NOMO-1 treated with dmso at 0.1 percent for 144 hours (cell line): ENCODE measurements at regions not wholly inside any gene's neighbourhood (a gene's known extent, or its start where the extent isn't known, plus 50 kb on each side); places are given as distances from the start of the nearest gene placed in this dataset.

Source experiments
- DNase-seq: peaks from one replicate; lab custom pipeline; 2025; ENCODE audit not compliant: unreplicated experiment; lab: John Stamatoyannopoulos, UW

DNA sequence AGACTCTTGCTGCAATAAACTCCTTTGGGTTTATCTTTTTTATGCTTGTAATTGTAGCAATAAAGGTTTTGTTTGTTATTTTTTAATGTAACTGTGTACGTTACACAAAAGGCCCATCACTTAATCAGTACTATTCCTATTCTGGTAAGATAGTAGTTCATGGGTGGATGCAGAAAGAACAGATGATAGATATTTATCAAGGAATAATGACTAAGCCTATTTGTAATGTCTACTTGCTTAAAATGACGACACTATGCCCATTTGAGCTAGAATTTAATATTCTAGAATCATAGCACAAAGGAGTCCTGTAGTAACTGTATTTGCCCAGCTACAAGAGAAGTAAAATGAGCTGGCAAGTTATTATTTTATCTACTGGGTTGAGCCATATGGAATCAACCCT, 235.4 kb upstream of the DYNLRB2 start:
- DNase-seq, result no peak

DNA sequence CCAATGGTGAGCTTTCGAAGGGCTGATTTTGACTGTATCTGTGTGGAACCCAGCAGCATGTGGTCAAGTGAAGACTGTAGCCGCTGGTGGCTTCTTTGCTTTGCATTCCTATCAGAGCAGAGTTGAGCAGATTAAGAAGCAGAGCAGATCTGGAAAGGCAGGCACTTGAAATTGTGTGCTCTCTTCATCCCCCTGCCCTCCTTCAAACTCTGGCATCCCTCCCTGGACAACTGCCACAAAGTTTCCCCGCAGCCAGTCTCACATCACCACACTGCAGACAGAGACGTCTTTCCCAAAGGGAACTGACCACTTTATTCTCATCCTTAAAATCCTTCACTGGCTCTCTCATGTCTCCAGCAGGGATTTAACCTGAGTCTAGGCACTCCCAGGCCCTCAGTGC, 237.1 kb upstream of the DYNLRB2 start:
- no peak for DNase-seq

DNA sequence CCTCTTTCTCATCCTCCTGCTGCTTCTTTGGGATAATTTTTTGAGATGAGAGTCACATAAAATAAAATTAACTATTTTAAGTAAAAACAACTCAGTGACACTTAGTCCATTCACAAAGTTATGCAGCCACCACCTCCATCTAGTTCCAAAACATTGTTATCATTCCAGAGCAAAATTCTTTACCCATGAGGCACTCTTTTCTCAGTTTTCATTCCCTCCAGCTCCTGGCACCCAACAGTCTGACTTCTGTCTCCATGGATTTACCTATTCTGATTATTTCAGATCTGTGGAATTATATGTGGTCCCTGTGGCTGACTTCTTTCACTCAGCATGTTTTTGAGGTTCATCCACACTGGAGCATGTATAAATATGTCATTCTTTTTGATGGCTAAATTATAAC, 239.9 kb upstream of the DYNLRB2 start:
- no peak for DNase-seq

DNA sequence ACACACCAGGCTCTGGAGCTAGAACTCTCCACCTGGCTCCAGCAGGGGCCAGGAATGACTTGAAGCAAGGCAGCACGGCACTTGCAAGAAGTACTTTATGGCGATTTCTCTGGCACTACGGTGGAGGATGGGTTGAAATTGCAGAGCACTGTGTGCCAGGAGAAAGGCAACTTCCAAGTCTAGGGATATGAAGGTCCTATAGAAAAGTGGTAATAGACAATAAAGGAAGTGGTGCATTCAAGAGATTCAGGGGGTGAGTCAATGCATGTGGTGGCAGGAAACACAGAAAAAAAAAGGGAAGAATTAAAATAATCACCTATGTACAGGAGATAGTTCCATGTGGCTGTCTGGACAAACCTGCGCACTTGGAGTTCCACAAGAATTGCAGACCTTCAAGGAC, 240.3 kb upstream of the DYNLRB2 start:
- no peak for DNase-seq

DNA sequence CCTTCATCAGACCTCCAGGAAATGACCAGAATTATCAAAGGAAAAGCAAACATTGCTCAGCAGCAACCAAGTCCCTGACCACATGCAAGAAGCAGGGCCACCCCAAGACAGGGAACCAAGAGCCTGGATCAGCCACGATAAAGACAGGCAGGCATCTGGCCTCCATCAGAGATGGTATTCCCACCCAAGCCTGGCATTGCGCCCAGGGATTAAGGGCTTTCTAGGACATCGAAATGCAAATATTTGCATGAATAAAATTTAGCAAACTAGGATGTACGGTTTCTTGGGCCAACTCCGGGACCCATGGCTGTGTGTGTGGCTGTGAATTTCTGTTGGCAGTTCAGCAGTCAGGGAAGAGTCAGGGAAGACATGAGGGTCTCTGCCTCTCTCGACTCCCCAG, 241.4 kb upstream of the DYNLRB2 start:
- DNase-seq, result no peak

DNA sequence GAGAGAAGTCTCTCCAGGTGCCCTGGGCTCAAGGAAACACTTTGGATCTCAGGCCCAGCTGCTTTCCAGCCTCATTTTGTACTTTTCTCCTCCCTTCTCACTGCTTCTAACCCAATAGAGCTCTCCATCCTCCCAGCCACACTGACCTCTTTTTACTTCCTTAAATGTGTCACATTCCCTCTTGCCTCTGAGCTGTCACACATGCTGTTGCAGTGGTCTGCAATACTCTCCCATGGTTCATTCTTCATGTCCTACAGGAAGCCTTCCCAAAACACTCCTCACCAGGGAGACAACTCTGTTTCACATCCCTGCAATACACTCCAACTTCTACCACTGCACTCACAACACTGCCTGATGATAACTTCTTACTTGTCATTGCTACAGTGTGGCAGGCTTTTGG, 242.1 kb upstream of the DYNLRB2 start:
- no peak for DNase-seq

DNA sequence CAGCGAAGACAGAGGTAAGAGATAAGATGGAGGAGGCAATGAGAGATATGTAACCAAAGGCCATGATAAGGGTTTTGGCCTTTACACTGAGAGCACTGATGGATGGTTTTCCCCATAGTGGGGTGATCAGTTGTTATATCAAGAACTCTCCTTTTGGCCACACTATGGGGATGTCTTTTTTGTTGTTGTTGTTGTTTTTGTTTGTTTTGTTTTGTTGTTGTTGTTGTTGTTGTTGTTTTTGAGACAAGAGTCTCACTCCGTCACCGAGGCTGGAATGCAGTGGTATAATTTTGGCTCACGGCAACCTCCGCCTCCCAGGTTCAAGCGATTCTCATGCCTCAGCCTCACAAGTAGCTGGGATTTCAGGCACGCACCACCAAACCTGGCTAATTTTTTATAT, 244.8 kb upstream of the DYNLRB2 start:
- DNase-seq, result no peak

DNA sequence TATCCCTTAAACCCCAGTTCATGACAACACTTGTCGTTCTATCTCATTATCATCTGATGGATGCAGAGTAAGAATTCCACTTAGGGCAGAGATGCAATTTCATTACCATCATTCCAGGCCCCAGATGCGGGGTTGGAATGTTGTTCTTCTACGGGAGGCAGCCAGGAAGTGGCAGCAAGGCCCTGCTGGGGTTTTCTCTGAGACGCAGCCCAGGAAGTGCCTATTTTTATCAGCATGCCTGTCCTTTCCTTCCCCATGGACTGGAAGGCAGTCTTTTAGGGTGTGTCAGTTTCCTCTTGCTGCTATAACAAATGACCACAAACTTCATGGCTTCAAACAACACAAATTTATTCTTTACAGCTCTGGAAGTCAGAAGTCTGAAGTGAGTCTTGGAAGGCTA, 246.6 kb upstream of the DYNLRB2 start:
- DNase-seq, result no peak

DNA sequence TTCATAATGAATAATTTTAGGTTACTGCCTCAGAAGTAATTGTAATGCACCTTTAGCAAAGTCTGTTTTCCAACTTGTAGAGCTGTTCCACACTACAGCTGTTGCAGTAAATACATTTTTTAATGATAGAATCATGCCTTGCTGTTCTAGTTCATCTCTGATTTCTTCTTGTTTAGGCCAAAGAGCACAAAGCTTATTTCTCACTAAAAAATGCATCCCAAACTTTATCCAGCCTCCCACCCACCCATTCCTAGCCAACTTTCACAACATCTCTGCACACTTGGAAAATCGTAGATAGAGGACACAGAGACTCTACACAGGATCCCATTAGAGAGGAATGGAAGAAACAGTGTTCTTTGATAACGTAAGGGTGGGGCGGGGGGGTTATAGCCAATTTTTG, 252.2 kb upstream of the DYNLRB2 start:
- no peak for DNase-seq

DNA sequence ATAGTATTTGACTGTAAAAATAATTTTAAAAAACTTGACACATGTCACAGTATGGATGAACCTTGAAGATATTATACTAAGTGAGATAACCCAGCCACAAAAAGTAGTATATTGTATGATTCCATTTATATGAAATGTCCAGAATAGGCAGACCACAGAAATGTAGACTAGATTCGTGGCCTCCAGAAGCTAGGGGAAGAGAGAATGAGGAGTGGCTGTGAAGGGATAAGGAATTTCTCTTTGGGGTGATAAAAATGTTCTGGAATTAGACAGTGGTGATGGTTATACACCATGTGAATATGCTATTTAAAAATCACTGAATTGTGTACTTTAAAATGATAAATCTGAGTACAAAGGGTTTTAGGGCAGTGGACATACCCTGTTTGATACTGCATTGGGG, 253.1 kb upstream of the DYNLRB2 start:
- no peak for DNase-seq

DNA sequence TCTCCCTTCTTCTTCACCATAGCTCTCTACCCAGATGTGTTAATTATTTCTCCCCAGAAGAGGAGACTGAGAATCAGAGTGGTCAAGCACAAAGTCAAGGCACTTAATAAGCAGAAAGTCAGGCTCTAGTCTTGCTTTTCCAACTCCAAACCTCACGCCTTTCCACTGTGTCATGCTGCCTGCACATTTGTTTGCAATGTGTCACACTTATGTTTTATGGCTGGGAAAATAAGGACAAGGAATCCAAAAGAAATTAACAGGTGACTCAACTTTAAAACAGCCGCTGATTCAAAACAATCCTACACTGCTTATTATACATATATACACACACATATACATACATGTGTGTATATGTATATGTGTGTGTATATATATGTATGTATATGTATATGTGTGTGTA, 255.7 kb upstream of the DYNLRB2 start:
- no peak for DNase-seq

DNA sequence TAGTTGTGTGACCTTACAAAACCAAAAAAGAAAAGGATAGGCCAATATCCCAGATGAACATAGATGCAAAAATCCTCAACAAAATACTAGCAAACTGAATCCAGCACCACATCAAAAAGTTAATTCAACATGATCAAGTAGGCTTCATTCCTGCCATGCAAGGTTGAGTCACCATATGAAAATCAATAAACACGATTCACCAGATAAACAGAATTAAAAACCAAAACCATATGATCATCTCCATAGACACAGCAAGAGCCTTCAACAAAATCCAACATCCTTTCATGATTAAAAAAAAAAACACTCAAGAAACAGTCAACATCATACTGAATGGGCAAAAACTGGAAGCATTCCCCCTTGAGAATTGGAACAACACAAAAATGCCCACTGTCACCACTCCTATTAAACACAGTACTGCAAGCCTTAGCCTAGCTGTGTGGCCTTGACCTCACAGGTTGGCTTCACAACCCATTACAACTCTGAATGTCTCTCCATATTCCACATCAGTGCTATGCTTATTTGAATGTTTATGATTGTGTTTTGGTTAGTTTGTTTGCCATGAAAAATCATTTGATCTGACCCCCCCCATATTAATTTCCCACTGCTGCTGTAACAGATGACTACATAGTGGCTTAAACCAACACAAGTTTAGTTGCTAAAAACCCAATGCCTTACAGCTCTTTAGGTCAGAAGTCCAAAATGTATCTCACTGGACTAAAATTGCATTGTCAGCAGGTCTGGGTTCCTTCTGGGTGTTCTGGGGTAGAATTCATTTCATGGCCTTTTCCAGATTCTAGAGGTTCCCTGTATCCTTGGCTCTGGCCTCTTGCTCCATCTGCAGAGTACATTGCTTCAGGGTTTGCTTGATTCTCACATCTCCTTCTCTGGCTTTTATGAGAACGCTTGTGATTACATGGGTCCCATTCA, 257.1 kb upstream of the DYNLRB2 start:
- DNase-seq, result no peak

DNA sequence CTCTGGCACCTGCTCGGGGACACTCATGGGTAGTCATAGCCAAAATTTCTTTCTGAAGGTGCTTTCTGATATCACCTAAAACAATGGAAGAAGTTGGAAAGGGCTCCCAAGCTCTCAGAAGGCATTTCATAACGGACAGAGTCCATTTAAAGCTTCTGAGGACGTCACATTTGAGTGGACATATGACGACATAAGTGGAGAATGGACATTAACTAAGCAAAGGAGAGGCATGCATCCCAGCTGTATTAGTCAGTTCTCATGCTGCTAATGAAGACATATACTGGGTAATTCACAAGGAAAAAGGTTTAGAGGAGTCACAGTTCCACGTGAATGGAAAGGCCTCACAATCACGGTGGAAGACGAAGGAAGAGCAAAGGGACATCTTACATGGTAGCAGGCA, 260.2 kb upstream of the DYNLRB2 start:
- no peak for DNase-seq

DNA sequence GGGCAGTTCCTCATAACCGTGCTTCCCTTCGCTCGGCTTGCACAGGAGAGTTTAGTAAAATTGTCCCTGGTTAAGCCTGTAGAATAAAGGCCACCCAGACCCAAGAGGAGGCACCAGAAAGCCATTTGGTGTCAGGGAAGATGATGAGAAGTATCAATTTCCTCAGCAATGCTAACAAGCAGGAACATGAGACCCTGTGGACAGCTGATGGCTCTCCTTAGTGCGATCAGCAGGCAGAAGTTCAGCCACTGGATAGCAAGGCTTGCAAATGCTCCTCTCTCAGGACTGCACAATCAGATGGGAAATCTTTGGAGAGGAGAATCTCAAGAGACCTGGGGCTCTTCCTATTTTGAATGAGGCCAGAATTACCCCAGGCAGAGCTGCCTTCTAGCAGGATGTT, 261.1 kb upstream of the DYNLRB2 start:
- no peak for DNase-seq

DNA sequence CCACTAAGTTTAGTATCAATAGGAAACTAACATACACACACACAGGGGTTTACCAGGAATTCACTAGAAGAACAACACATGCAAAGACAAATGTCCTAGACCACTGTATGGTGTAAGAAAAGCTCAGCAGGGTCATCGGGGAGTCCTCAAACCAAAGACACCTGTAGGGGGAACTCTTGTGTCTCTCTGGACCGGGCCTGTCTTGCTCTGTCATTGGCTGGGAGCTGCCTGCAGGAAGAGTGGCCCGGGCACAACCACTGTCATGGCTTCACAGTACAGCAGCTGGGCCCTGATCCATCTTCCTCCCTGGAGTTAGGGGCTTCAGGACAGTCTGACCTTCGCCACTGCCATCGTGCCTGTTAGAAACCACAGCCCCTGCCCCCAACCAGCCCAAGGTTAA, 263.6 kb upstream of the DYNLRB2 start:
- no peak for DNase-seq

DNA sequence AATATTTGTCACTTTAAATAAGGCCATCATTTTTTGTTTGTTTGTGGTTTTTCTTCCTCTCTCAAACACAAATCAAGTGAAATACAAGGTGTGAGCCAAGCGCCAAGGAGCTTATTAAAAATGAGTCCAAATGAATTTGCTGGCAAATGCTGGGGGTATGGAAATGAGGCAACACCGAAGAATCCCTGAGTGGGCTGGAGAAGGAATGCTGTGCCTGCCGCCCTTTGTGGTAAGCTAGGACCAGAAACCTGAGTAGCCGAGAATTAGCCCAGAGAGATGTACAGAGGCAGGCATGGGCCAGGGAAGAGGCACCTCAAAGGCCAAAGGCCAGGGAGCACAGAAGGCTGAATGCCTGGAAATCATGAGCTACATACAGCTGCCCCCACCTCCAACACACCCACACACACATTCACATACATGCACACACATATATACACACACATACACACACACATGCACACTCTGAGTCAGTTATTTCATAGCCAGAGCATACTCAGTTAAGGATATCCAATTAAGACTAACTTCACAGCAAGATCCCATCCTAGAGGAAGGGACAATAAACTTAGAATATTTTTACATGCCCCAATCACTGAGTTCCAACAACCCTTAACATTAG, 266.1 kb upstream of the DYNLRB2 start:
- DNase-seq, result no peak

DNA sequence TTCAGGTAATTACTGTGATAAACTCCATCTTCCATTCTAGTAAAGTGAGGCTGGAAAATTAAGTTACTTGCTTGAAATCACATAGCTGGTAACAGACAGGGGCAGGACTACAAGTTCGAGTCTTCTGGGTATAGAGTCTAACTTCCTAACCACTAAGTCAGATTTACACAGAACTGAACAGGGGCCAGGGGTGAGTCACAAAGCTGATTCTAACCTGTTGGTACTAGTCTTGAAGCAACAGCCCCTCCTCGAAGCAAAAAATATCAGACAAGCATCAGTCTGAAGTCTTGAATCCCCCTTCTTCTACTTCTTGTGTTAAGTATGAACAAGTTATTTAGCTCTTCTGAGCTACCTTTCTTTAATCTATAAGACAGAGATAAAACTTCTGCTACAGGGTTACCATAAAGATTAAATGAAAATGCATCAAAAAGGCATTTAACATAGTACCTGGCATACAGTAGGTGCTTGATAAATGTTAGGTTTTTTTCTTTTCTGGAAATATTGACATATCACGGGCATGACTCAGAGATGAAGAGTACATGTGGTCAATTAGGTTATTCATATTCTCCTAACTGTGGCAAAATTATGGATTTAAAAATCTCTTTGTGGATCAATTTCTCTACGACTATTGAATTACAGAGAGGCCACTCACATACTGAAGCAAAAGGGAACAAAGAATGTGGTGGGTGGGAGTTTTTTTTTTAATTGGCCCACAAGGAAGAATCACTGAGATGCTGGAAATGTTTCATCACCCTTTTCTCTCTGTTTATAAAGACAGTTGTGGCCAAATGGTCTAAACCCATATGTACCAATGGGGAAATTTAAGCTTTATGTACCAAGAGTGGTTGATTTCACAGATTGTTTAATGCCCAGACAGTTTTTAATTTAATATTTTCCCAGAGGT, 266.9 kb upstream of the DYNLRB2 start:
- DNase-seq, result no peak

DNA sequence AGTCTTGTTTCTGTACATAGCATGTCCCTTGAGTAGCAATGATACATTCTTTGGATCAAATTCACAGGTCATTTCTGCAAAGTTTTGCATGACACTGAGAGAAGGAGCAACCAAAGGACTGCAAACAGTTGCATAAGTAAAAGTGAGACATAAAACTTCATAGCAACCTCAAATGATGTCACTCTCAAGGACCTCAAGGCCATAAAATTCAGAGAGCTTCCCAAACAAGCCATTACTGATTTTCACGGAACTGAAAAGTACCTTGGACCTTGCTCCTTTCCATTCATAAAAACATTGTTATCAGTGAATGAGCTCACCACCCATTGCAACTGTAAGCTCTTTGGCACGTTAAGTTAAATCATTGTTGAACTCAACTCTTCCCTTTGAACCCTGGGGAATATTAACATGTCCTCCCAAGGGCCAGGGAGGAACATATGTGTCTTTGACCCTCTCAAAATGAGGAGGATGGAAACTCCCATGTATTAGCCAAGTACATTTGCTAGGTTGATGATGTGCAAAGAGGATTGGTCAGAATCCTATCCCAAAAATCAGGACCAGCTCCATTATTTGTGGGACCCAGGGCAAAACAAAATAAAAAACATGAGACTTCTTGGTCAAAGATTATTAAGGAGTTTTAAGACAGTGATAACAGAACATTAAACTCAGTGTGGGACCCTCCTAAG, 275.0 kb upstream of the DYNLRB2 start:
- DNase-seq, result no peak

DNA sequence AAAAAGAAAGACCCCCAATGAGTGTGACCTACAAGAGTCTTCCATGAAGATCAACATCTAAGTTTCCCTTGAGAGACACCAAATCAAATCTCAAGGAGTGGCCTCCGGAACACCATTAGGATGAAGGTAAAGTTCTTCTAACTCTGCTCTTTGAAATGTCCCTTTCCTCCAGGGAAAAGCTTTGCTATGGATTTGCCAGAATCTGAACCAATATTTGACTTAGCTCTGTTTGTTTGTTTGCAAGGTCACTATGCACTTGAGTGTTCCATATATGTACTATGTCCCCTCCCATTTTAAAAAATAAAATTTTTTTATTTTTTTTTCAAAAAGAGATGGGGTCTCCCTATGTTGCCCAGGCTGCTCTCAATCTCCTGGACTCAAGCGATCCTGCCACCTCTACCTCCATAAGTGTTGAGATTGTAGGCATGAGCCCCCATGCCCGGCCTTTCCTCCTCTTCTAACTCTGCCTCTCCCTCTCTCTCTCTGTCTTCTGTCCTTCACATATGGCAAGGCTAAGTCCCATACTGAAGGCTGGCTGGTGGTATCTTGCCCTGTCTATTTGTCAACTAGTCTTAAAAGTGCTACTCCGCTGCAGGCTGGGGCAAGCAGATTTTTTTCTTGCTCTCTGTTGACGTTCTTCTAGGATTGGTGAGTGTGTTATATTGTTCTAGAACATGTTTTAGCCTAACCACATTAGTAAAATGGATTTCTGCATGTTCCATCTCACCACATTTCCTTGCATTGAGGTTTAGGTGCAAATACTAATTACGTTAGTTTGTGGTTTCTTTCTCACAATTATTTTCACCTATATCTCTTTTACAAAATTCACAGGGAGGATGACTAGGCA, 276.7 kb upstream of the DYNLRB2 start:
- DNase-seq, result no peak

DNA sequence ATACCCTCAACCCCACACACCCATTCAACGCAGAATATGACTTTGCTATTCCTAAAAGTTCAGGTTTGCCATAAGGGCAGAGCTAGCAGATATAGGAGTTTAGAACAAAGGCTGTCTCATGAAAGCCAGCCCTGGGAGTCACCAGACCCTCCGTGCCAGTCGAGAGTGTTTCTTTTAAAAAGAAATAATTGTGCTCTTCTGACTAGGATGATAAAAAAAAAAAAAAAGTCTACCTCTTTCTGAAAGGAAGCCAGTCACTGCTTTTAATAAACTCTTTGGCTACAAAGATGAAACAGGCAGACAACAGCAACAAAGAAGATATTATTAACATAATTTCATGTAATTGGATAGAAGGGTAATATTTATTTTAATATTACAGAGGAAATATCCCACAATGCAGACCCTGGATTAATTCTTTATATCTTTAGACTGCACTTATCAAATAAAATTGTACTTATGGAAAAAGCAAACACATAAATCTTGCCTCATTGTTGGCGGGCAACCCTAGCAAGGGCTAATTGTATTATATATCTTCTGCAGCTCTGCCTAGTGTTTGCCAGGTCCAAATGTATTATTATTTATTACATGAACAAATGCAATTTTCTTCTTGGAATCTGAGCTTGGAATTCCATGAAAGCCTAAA, 277.5 kb upstream of the DYNLRB2 start:
- DNase-seq, result no peak
